Psoas muscle (tissue), 7 donors: ENCODE measurements at regions not wholly inside any gene's neighbourhood (a gene's known extent, or its start where the extent isn't known, plus 50 kb on each side); places are given as distances from the start of the nearest gene placed in this dataset.
"Not testable (repeated sequence)": the region's sequence is repeated elsewhere in the genome, so short reads cannot be mapped to it uniquely, and the experiment has no call there.

Source experiments
- ATAC-seq, 4 donors: fragments of 200-7000 bp; cut with Tn5 transposase; one replicate each; pipeline ENCODE4 v1.9.1; 2020; ENCODE audit warnings: moderate library complexity in 3 of 4, mild to moderate bottlenecking in 2 of 4
- DNase-seq, 2 donors: peaks; one replicate each; pipeline ENCODE4 v3.0.0-alpha.2; 2020
- H3K27ac ChIP-seq: fragments of 200-600 bp; one replicate; pipeline ENCODE4 v1.8.0; 2022
- H3K27me3 ChIP-seq, 3 donors: fragments of 200-600 bp in 1 of 3; one replicate each; pipeline versions ENCODE4 v1.6.1 to v1.8.0; 2013 to 2022; ENCODE audit warnings: low read length in 2 of 3, mild to moderate bottlenecking in 2 of 3, moderate library complexity in 1 of 3; ENCODE audit not compliant: insufficient read depth in 3 of 3
- H3K36me3 ChIP-seq, 2 donors: fragments of 200-600 bp in 1 of 2; one replicate each; pipeline versions ENCODE4 v1.6.1 to v1.8.0; 2013 to 2022; ENCODE audit warnings: low read depth in 1 of 2, mild to moderate bottlenecking in 1 of 2, moderate library complexity in 1 of 2; ENCODE audit not compliant: insufficient read depth in 1 of 2
- H3K4me1 ChIP-seq: fragments of 200-600 bp; one replicate; pipeline ENCODE4 v1.8.0; 2022
- H3K4me3 ChIP-seq: fragments of 200-600 bp; one replicate; pipeline ENCODE4 v1.8.0; 2022; ENCODE audit warnings: mild to moderate bottlenecking
- H3K9me3 ChIP-seq: fragments of 200-600 bp; one replicate; pipeline ENCODE4 v1.8.0; 2022
- CTCF ChIP-seq: fragments of 200-600 bp; IDR thresholded peaks from one replicate; pipeline ENCODE4 v1.8.0; 2022; ENCODE audit warnings: antibody characterized with exemption
- WGBS, 3 donors: extraction: QIAGEN DNeasy Blood & Tissue Kit; methylation state at CpG; one replicate each; pipeline versions ENCODE4 v1.1.6 to v1.1.7; 2013; 5-methylcytosine and 5-hydroxymethylcytosine counted together
- intact Hi-C, 2 donors: fragments of 100-400 bp; cut with DNase I; formaldehyde crosslinking; loops; one replicate each; pipeline versions ENCODE4 v1.11.0 to v1.14.2; 2022
- donor health status: healthy with polysubstance abuse.
- donor health status: DM: no; HTN: no; CAD: no; lungs with moderate emphysema.
- donor health status: Bipolar disorder and iron deficiency.
- donor health status: healthy.
- donor health status: DM: yes; HTN: yes; CAD: no.
- donor health status: DM: no; HTN: no; CAD: no.
- donor health status: DM: yes; HTN: yes; CAD: no.

GRCh38 chr19:13633109-13633508 is 126.8 kb upstream of the CACNA1A start:
- TF ChIP-seq CTCF: no peak
- intact Hi-C loops: no loop called here
- WGBS, 3 donors: 1 to 2% (median 2%) methylated on average over 6 of the region's 6 CpGs
- DNase-seq (no peak), ATAC-seq (no peak)
- no peaks in the 10 kb centered on the region for H3K4me1 ChIP-seq
- peaks cover 7% of the 10 kb centered on the region for H3K9me3 ChIP-seq
- no peak overlapping the region for H3K27ac ChIP-seq
- no peaks in the 10 kb centered on the region for H3K27me3 ChIP-seq
- no peaks in the 10 kb centered on the region for H3K36me3 ChIP-seq
- H3K4me3 ChIP-seq: no peak overlapping the region

DNA sequence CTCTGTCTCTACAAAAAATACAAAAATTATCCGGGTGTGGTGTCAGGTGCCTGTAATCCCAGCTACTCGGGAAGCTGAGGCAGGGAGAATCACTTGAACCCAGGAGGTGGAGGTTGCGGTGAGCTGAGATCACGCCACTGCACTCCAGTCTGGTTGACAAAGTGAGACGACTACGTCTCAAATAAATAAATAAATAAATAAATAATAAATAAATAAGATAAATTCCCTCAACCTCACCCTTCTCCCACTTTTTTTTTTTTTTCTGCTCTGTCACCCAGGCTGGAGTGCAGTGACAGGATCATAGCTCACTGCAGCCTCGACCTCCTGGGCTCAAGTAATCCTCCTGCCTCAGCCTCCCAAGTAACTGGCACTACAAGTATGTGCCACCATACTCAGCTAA is 125.9 kb upstream of the CACNA1A start:
- ATAC-seq, H3K27ac ChIP-seq, H3K4me3 ChIP-seq, H3K9me3 ChIP-seq, DNase-seq, H3K36me3 ChIP-seq, intact Hi-C loops, H3K4me1 ChIP-seq, H3K27me3 ChIP-seq: not testable (repeated sequence)
- 79 to 84% (median 83%) methylated on average over 7 of the region's 7 CpGs for WGBS, 3 donors

DNA sequence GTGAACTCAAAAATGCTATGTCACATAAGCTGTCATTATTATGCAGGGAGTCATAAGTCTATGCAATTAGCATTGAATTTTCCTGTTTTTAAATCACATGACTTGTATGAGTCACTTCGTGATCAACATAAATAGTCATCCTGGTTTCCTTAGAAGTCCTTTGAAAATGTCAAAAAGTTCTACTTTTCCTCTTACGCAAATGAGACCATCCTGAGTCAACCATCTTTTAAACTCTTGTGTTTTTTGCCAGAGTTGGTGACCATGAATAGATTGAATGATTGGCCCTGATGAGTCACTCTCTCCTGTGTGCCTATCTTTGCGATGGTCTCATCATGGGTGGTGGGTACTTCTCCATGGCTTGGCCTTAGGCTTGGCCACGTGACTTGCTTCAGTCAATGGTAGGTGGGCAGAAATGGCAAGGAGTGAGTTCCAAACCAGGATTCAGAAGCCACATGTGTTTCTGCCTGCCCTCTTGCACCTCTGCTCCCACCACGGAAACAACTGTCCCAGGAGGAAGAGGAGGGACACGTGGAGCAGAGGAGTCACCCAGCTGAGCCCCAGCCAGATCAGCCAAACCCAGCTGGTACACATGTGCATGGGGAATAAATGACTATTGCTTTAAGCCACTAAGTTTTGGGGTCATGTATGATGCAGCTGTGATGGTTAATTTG is 123.5 kb upstream of the CACNA1A start:
- 74 to 80% (median 76%) methylated on average over 6 of the region's 6 CpGs for WGBS, 3 donors
- ATAC-seq (no peak), DNase-seq (no peak)
- no peaks in the 10 kb centered on the region for H3K36me3 ChIP-seq
- H3K9me3 ChIP-seq: peaks cover 3% of the 10 kb centered on the region
- intact Hi-C loops: no loop called here
- H3K4me1 ChIP-seq: no peaks in the 10 kb centered on the region
- H3K27me3 ChIP-seq: peaks cover 0 to 14% (median 0%) of the 10 kb centered on the region in 3 donors
- no peak overlapping the region for H3K4me3 ChIP-seq
- H3K27ac ChIP-seq: no peak overlapping the region
- TF ChIP-seq CTCF: no peak

DNA sequence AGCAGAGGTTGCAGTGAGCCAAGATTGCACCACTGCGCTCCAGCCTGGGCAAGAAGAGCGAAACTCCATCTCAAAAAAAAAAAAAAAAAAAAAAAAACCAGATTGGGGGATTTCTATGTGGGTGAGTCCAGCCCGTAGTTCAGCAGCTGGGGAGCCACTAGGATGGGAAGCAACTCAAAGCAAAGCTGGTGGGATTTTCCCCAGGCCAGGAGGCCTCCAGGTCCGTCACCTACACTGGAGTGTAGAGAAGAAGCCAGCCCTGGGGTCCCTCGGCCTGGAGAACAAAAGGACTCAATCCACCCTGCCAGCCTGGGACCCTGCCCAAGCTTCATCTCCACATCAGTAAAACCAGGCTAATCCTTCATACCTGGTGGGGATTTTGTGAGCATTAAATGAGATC is 121.3 kb upstream of the CACNA1A start:
- ATAC-seq (no peak), DNase-seq (no peak)
- no peaks in the 10 kb centered on the region for H3K9me3 ChIP-seq
- TF ChIP-seq CTCF: no peak
- H3K27me3 ChIP-seq: peaks cover 0 to 27% (median 5%) of the 10 kb centered on the region in 3 donors
- no peak overlapping the region for H3K27ac ChIP-seq
- no peaks in the 10 kb centered on the region for H3K4me1 ChIP-seq
- intact Hi-C loops: no loop called here
- WGBS, 3 donors: 78 to 82% (median 82%) methylated on average over 5 of the region's 5 CpGs
- H3K4me3 ChIP-seq: no peak overlapping the region
- no peaks in the 10 kb centered on the region for H3K36me3 ChIP-seq

GRCh38 chr19:13623716-13624710 is 117.7 kb upstream of the CACNA1A start:
- WGBS, 3 donors: 29 to 34% (median 31%) methylated on average over 28 of the region's 28 CpGs

More at GRCh38 chr19:13623716-13624710, 117.7 kb upstream of the CACNA1A start:
- no peaks in the 10 kb centered on the region for H3K4me1 ChIP-seq
- intact Hi-C loops: no loop called here
- H3K36me3 ChIP-seq: no peaks in the 10 kb centered on the region
- ATAC-seq: no peak
- H3K9me3 ChIP-seq: no peaks in the 10 kb centered on the region
- no peak for DNase-seq
- H3K27ac ChIP-seq: no peak overlapping the region
- H3K4me3 ChIP-seq: no peak overlapping the region
- peaks cover 0 to 27% (median 5%) of the 10 kb centered on the region in 3 donors for H3K27me3 ChIP-seq
- no peak for TF ChIP-seq CTCF
